ENCODE measurements at regions not wholly inside any gene's neighbourhood (a gene's known extent, or its start where the extent isn't known, plus 50 kb on each side); places are given as distances from the start of the nearest gene placed in this dataset.
A peak's percentile ranks its signal among the peaks of the same experiment; 100 is the strongest.

- H3K27me3 ChIP-seq: no peaks in the 10 kb centered on the region
- no peaks in the 10 kb centered on the region for H3F3A ChIP-seq (ENCODE audit: low read depth)
- TF ChIP-seq EZH2phosphoT487 (IDR thresholded peaks at IDR 0.05) (no peak), EZH2 (IDR thresholded peaks at IDR 0.05) (no peak), CTCF (IDR thresholded peaks at IDR 0.05) (no peak)
- Mint-ChIP-seq H3K27me3 (ENCODE audit: insufficient read depth, low read depth) (peaks cover 6% of the 10 kb centered on the region), H3K4me3 (no peak overlapping the region), H3K27ac (no peak overlapping the region), H3K4me1 (peaks cover 10% of the 10 kb centered on the region), H3K9me3 (peaks cover 9% of the 10 kb centered on the region), H3K36me3 (no peaks in the 10 kb centered on the region)
- H4K20me1 ChIP-seq (ENCODE audit: low read depth): no peaks in the 10 kb centered on the region
- no peaks in the 10 kb centered on the region for H3K36me3 ChIP-seq
- H3K4me1 ChIP-seq: peaks cover 6% of the 10 kb centered on the region
- no peaks in the 10 kb centered on the region for H3K79me2 ChIP-seq (ENCODE audit: low read depth)
- no peak overlapping the region for H3K27ac ChIP-seq
- H3K9me3 ChIP-seq (ENCODE audit: low read depth): no peaks in the 10 kb centered on the region
- H3K4me3 ChIP-seq: no peak overlapping the region
- DNase-seq (ENCODE audit: low spot score): no peak
- H3K4me2 ChIP-seq: no peak overlapping the region
- H3K9ac ChIP-seq: no peak overlapping the region
- no peak overlapping the region for H2AFZ ChIP-seq (replicated peaks)
Observed at GRCh38 chrX:30153175-30153880, 62.0 kb upstream of the MAGEB2 start.

- no peak overlapping the region for H3K4me2 ChIP-seq
- H3K27ac ChIP-seq: no peak overlapping the region
- no peaks in the 10 kb centered on the region for H3K9me3 ChIP-seq (ENCODE audit: low read depth)
- TF ChIP-seq EZH2 (IDR thresholded peaks at IDR 0.05) (no peak), EZH2phosphoT487 (IDR thresholded peaks at IDR 0.05) (no peak), CTCF (IDR thresholded peaks at IDR 0.05) (no peak)
- peaks cover 6% of the 10 kb centered on the region for H3K4me1 ChIP-seq
- Mint-ChIP-seq H3K9me3 (peaks cover 7% of the 10 kb centered on the region), H3K36me3 (no peaks in the 10 kb centered on the region), H3K27me3 (ENCODE audit: insufficient read depth, low read depth) (peaks cover 6% of the 10 kb centered on the region), H3K27ac (no peak overlapping the region), H3K4me3 (no peak overlapping the region), H3K4me1 (peaks cover 10% of the 10 kb centered on the region)
- H3F3A ChIP-seq (ENCODE audit: low read depth): no peaks in the 10 kb centered on the region
- no peak overlapping the region for H3K4me3 ChIP-seq
- no peak overlapping the region for H3K9ac ChIP-seq
- H3K79me2 ChIP-seq (ENCODE audit: low read depth): no peaks in the 10 kb centered on the region
- no peaks in the 10 kb centered on the region for H4K20me1 ChIP-seq (ENCODE audit: low read depth)
- peak; percentile 2 for DNase-seq (ENCODE audit: low spot score)
- H2AFZ ChIP-seq (replicated peaks): no peak overlapping the region
- no peaks in the 10 kb centered on the region for H3K27me3 ChIP-seq
- no peaks in the 10 kb centered on the region for H3K36me3 ChIP-seq
Observed at GRCh38 chrX:30153881-30154260, 61.5 kb upstream of the MAGEB2 start.

- no peak for DNase-seq (ENCODE audit: low spot score)
- no peaks in the 10 kb centered on the region for H3K36me3 Mint-ChIP-seq
- no peak overlapping the region for H2AFZ ChIP-seq (replicated peaks)
- H3K27ac ChIP-seq: no peak overlapping the region
- no peaks in the 10 kb centered on the region for H3K9me3 ChIP-seq (ENCODE audit: low read depth)
- no peak overlapping the region for H3K27ac Mint-ChIP-seq
- no peaks in the 10 kb centered on the region for H3K79me2 ChIP-seq (ENCODE audit: low read depth)
- H4K20me1 ChIP-seq (ENCODE audit: low read depth): no peaks in the 10 kb centered on the region
- no peak overlapping the region for H3K4me3 ChIP-seq
- no peak overlapping the region for H3K9ac ChIP-seq
- TF ChIP-seq CTCF (IDR thresholded peaks at IDR 0.05): no peak
- no peak for TF ChIP-seq EZH2 (IDR thresholded peaks at IDR 0.05)
- no peak for TF ChIP-seq EZH2phosphoT487 (IDR thresholded peaks at IDR 0.05)
- H3K4me1 Mint-ChIP-seq: peaks cover 10% of the 10 kb centered on the region
- no peaks in the 10 kb centered on the region for H3F3A ChIP-seq (ENCODE audit: low read depth)
- no peak overlapping the region for H3K4me3 Mint-ChIP-seq
- no peaks in the 10 kb centered on the region for H3K36me3 ChIP-seq
- peaks cover 4% of the 10 kb centered on the region for H3K9me3 Mint-ChIP-seq
- H3K4me1 ChIP-seq: peaks cover 6% of the 10 kb centered on the region
- H3K4me2 ChIP-seq: no peak overlapping the region
- H3K27me3 Mint-ChIP-seq (ENCODE audit: insufficient read depth, low read depth): peaks cover 4% of the 10 kb centered on the region
- no peaks in the 10 kb centered on the region for H3K27me3 ChIP-seq
Observed at GRCh38 chrX:30156009-30156408, 59.4 kb upstream of the MAGEB2 start.

Measured in neural progenitor cell (in vitro differentiated cells).